ENCODE measurements at regions not wholly inside any gene's neighbourhood (a gene's known extent, or its start where the extent isn't known, plus 50 kb on each side); places are given as distances from the start of the nearest gene placed in this dataset.

DNA sequence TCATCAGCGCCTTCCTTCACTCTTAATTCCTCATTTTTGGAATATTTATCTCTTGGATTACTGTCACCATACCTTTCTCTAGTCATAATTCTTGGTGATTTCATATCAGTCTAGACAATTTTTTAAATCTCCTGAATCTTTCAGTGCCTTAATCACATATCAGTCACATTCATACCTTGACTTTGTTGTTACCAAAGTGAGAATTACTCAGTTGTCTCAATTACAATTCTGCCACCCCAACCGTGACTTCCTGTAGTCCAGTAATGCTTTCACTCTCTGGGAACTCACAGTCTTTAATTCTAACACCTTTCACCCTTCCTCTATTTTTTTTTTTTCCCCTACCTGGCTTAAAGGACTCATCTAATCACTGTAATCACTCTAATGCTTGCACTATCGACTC lies 1275.3 kb upstream of the TENM3 start:
- TF ChIP-seq POLR2AphosphoS5 (IDR thresholded peaks at IDR 0.05) (no peak), POLR2A (IDR thresholded peaks at IDR 0.05) (no peak)
- TF ChIP-seq, protein P1, sequence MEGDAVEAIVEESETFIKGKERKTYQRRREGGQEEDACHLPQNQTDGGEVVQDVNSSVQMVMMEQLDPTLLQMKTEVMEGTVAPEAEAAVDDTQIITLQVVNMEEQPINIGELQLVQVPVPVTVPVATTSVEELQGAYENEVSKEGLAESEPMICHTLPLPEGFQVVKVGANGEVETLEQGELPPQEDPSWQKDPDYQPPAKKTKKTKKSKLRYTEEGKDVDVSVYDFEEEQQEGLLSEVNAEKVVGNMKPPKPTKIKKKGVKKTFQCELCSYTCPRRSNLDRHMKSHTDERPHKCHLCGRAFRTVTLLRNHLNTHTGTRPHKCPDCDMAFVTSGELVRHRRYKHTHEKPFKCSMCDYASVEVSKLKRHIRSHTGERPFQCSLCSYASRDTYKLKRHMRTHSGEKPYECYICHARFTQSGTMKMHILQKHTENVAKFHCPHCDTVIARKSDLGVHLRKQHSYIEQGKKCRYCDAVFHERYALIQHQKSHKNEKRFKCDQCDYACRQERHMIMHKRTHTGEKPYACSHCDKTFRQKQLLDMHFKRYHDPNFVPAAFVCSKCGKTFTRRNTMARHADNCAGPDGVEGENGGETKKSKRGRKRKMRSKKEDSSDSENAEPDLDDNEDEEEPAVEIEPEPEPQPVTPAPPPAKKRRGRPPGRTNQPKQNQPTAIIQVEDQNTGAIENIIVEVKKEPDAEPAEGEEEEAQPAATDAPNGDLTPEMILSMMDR (IDR thresholded peaks at IDR 0.05 in 8 of 11, conservative IDR thresholded peaks at IDR 0.05 in 3 of 11), result no peak

GRCh38 chr4:180973894-180974293 lies 1269.3 kb upstream of the TENM3 start:
- Histone ChIP-seq H3K4me3 (no peak overlapping the region), H3K9me3 (peaks cover 0 to 6% (median 0%) of the 10 kb centered on the region in 8 donors), H3K27ac (no peak overlapping the region), H3K27me3 (replicated peaks in 1 of 7) (no peaks in the 10 kb centered on the region), H3K4me1 (no peaks in the 10 kb centered on the region), H3K36me3 (no peaks in the 10 kb centered on the region)
- intact Hi-C loops (cut with DNase I; ENCODE audit: low total_unique reads), result no loop called here
- no peak for DNase-seq
- TF ChIP-seq POLR2AphosphoS5 (IDR thresholded peaks at IDR 0.05) (no peak), POLR2A (IDR thresholded peaks at IDR 0.05) (no peak)
- TF ChIP-seq, protein P1 (IDR thresholded peaks at IDR 0.05 in 8 of 11, conservative IDR thresholded peaks at IDR 0.05 in 3 of 11), result no peak
- 75 to 87% (median 78%) methylated on average over 4 of the region's 4 CpGs for WGBS, 5 donors

More for the DNA sequence above, 1275.3 kb upstream of the TENM3 start:
- Histone ChIP-seq H3K9me3 (peaks cover 0 to 3% (median 0%) of the 10 kb centered on the region in 8 donors), H3K27ac (no peak overlapping the region), H3K36me3 (no peaks in the 10 kb centered on the region), H3K27me3 (replicated peaks in 1 of 7) (no peaks in the 10 kb centered on the region), H3K4me1 (no peaks in the 10 kb centered on the region), H3K4me3 (no peak overlapping the region)
- intact Hi-C loops (cut with DNase I; ENCODE audit: low total_unique reads), result no loop called here
- 60 to 77% (median 65%) methylated on average over 3 of the region's 3 CpGs for WGBS, 5 donors
- no peak for DNase-seq

- Histone ChIP-seq H3K27ac (no peak overlapping the region), H3K4me3 (no peak overlapping the region), H3K4me1 (no peaks in the 10 kb centered on the region), H3K27me3 (replicated peaks in 1 of 7) (no peaks in the 10 kb centered on the region), H3K36me3 (no peaks in the 10 kb centered on the region), H3K9me3 (peaks cover 0 to 6% (median 0%) of the 10 kb centered on the region in 8 donors)
- WGBS, 5 donors, result 71 to 88% (median 77%) methylated on average over 3 of the region's 3 CpGs
- TF ChIP-seq, protein P1 (IDR thresholded peaks at IDR 0.05 in 8 of 11, conservative IDR thresholded peaks at IDR 0.05 in 3 of 11), result no peak
- TF ChIP-seq POLR2A (IDR thresholded peaks at IDR 0.05) (no peak), POLR2AphosphoS5 (IDR thresholded peaks at IDR 0.05) (no peak)
- intact Hi-C loops (cut with DNase I; ENCODE audit: low total_unique reads), result no loop called here
- no peak for DNase-seq
These were observed 1252.3 kb upstream of the TENM3 start for GRCh38 chr4:180990931-180991330.

GRCh38 chr4:180993244-180993836 lies 1249.9 kb upstream of the TENM3 start:
- 46 to 77% (median 55%) methylated on average over 1 of the region's 1 CpG for WGBS, 5 donors
- no peak for DNase-seq
- intact Hi-C loops (cut with DNase I; ENCODE audit: low total_unique reads), result no loop called here
- Histone ChIP-seq H3K4me3 (no peak overlapping the region), H3K36me3 (no peaks in the 10 kb centered on the region), H3K27me3 (replicated peaks in 1 of 7) (no peaks in the 10 kb centered on the region), H3K9me3 (peaks cover 0 to 6% (median 0%) of the 10 kb centered on the region in 8 donors), H3K27ac (no peak overlapping the region), H3K4me1 (no peaks in the 10 kb centered on the region)
- TF ChIP-seq, protein P1 (IDR thresholded peaks at IDR 0.05 in 8 of 11, conservative IDR thresholded peaks at IDR 0.05 in 3 of 11), result no peak
- TF ChIP-seq POLR2AphosphoS5 (IDR thresholded peaks at IDR 0.05), result no peak
- TF ChIP-seq POLR2A (IDR thresholded peaks at IDR 0.05), result no peak
